ENCODE measurements at regions not wholly inside any gene's neighbourhood (a gene's known extent, or its start where the extent isn't known, plus 50 kb on each side); places are given as distances from the start of the nearest gene placed in this dataset.

DNA sequence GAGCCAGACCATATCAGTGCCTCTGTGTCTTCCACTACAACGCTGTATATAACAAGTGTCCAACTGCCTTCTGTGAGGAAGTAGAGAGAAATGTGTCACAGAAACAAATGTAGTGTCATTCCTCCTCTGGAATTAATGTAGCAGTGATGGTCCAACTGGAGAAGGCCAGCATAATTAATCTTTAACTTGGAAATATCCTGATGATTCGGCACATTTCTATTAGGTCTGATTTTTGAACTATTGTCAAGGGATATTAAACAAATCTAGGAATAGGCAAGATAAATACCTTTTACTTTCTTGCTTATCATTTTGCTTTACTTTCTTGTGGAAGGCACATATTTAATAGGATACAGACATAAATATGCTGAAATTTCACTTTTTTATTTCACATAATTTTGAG, 446.2 kb upstream of the ALCAM start:
- TF ChIP-seq POLR2A (IDR thresholded peaks at IDR 0.05; ENCODE audit: low read length) (no peak), GATA1 (IDR thresholded peaks at IDR 0.05; ENCODE audit: low read depth, low read length) (no peak)
